Suppressor macrophage (primary cell): ENCODE measurements at regions not wholly inside any gene's neighbourhood (a gene's known extent, or its start where the extent isn't known, plus 50 kb on each side); places are given as distances from the start of the nearest gene placed in this dataset.

ENCODE experiments used
- DNase-seq, 4 experiments: peaks; one replicate each; pipeline ENCODE4 v3.0.0-alpha.2; 2020 to 2022

- DNase-seq = no peak
Observed at GRCh38 chr5:110077147-110077546, 387.4 kb downstream of the MAN2A1 start.

- no peak for DNase-seq
Observed at GRCh38 chr5:110082194-110082593, 392.5 kb downstream of the MAN2A1 start.

- DNase-seq = no peak
Observed at GRCh38 chr5:110082863-110083262, 393.1 kb downstream of the MAN2A1 start.

GRCh38 chr5:110085826-110086225 is 396.1 kb downstream of the MAN2A1 start:
- DNase-seq = no peak

- no peak for DNase-seq
Observed at GRCh38 chr5:110086658-110087388, 397.1 kb downstream of the MAN2A1 start.

- DNase-seq = no peak
Observed at GRCh38 chr5:110087829-110088228, 398.1 kb downstream of the MAN2A1 start.

GRCh38 chr5:110088676-110089436 is 399.1 kb downstream of the MAN2A1 start:
- no peak for DNase-seq

GRCh38 chr5:110092955-110093785 is 403.4 kb downstream of the MAN2A1 start:
- no peak for DNase-seq

GRCh38 chr5:110094109-110094508 is 404.4 kb downstream of the MAN2A1 start:
- no peak for DNase-seq

GRCh38 chr5:110094548-110094947 is 404.8 kb downstream of the MAN2A1 start:
- DNase-seq = peak in 1 of 4 experiments; percentile 13

- DNase-seq = peak in 2 of 4 experiments; percentile 3 to 18
Observed at GRCh38 chr5:110096419-110096818, 406.7 kb downstream of the MAN2A1 start.

GRCh38 chr5:110099572-110099971 is 409.8 kb downstream of the MAN2A1 start:
- no peak for DNase-seq

GRCh38 chr5:110103081-110103480 is 413.4 kb downstream of the MAN2A1 start:
- DNase-seq = no peak

- no peak for DNase-seq
Observed at GRCh38 chr5:110104060-110104725, 414.5 kb downstream of the MAN2A1 start.

GRCh38 chr5:110104726-110105669 is 415.3 kb downstream of the MAN2A1 start:
- no peak for DNase-seq

- DNase-seq = no peak
Observed at GRCh38 chr5:110105692-110106091, 416.0 kb downstream of the MAN2A1 start.

- DNase-seq = no peak
Observed at GRCh38 chr5:110106750-110107149, 417.0 kb downstream of the MAN2A1 start.

- DNase-seq = no peak
Observed at GRCh38 chr5:110108520-110108919, 418.8 kb downstream of the MAN2A1 start.

GRCh38 chr5:110109667-110110066 is 419.9 kb downstream of the MAN2A1 start:
- no peak for DNase-seq

GRCh38 chr5:110112348-110112747 is 422.6 kb downstream of the MAN2A1 start:
- DNase-seq = no peak

- no peak for DNase-seq
Observed at GRCh38 chr5:110115503-110115902, 425.8 kb downstream of the MAN2A1 start.
